ENCODE measurements at regions not wholly inside any gene's neighbourhood (a gene's known extent, or its start where the extent isn't known, plus 50 kb on each side); places are given as distances from the start of the nearest gene placed in this dataset.

GRCh38 chr18:50451100-50451842 lies 76.4 kb downstream of the SKA1 start:
- TF ChIP-seq CTCF (IDR thresholded peaks at IDR 0.05) (no peak), POLR2A (IDR thresholded peaks at IDR 0.05) (no peak)
